ENCODE measurements at regions not wholly inside any gene's neighbourhood (a gene's known extent, or its start where the extent isn't known, plus 50 kb on each side); places are given as distances from the start of the nearest gene placed in this dataset.
A peak's percentile ranks its signal among the peaks of the same experiment; 100 is the strongest.

GRCh38 chrX:94256396-94256795 is 582.4 kb downstream of the FAM133A start:
- no peak for DNase-seq
- CTCF ChIA-PET = no interaction called here
- H3K36me3 ChIP-seq (ENCODE audit: low read depth, low read length) = no peaks in the 10 kb centered on the region
- H4K20me1 ChIP-seq (ENCODE audit: low read length) = no peaks in the 10 kb centered on the region
- POLR2A ChIA-PET (ENCODE audit: unreplicated experiment) = no interaction called here
- no peak for ATAC-seq
- H3K4me2 ChIP-seq (ENCODE audit: low read length) = no peak overlapping the region
- no peaks in the 10 kb centered on the region for H3K79me2 ChIP-seq (ENCODE audit: low read length)
- H3K9me3 ChIP-seq (ENCODE audit: low read length) = no peaks in the 10 kb centered on the region
- H3K9me2 ChIP-seq (replicated peaks; ENCODE audit: low read length) = no peaks in the 10 kb centered on the region
- no peak overlapping the region for H3K9ac ChIP-seq (ENCODE audit: low read length)
- no peak overlapping the region for H3K4me3 ChIP-seq (ENCODE audit: low read length)
- no TSS peak for BruUV-seq (replicated peaks)
- intact Hi-C loops (cut with micrococcal nuclease) = no loop called here
- no peaks in the 10 kb centered on the region for H3F3A ChIP-seq (ENCODE audit: low read length, unreplicated experiment)
- H3K27ac ChIP-seq (ENCODE audit: low read length) = no peak overlapping the region
- H2AFZ ChIP-seq (ENCODE audit: low read length) = no peak overlapping the region
- no peak for TF ChIP-seq EZH2phosphoT487 (IDR thresholded peaks at IDR 0.05; ENCODE audit: borderline replicate concordance, low read length)
- no peak for TF ChIP-seq EZH2 (IDR thresholded peaks at IDR 0.05; ENCODE audit: low read length, unreplicated experiment)
- TF ChIP-seq CTCF (conservative IDR thresholded peaks at IDR 0.05; ENCODE audit: low read depth, low read length) = no peak
- H3K27me3 ChIP-seq (ENCODE audit: low read length) = no peaks in the 10 kb centered on the region
- H3K4me1 ChIP-seq (ENCODE audit: insufficient read depth, low read length) = no peaks in the 10 kb centered on the region

- ChIA-PET CTCF (no interaction called here), POLR2A (ENCODE audit: unreplicated experiment) (no interaction called here)
- BruUV-seq (replicated peaks) = no TSS peak
These were observed 591.3 kb downstream of the FAM133A start for GRCh38 chrX:94265323-94265722.

GRCh38 chrX:94288325-94288724 is 614.3 kb downstream of the FAM133A start:
- H3K9me2 ChIP-seq (replicated peaks; ENCODE audit: low read length) = no peaks in the 10 kb centered on the region
- H3K4me1 ChIP-seq (ENCODE audit: insufficient read depth, low read length) = no peaks in the 10 kb centered on the region
- H2AFZ ChIP-seq (ENCODE audit: low read length) = no peak overlapping the region
- H3K9ac ChIP-seq (ENCODE audit: low read length) = no peak overlapping the region
- H3K4me3 ChIP-seq (ENCODE audit: low read length) = no peak overlapping the region
- ATAC-seq = no peak
- ChIA-PET CTCF (no interaction called here), POLR2A (ENCODE audit: unreplicated experiment) (no interaction called here)
- H3K79me2 ChIP-seq (ENCODE audit: low read length) = no peaks in the 10 kb centered on the region
- peak; percentile 2 for DNase-seq
- intact Hi-C loops (cut with micrococcal nuclease) = loop anchor here (5.0 kb wide), 1 partner anchor 411 kb away; no protein-coding TSS in a partner anchor
- no peaks in the 10 kb centered on the region for H3K27me3 ChIP-seq (ENCODE audit: low read length)
- no peaks in the 10 kb centered on the region for H3K36me3 ChIP-seq (ENCODE audit: low read depth, low read length)
- no peak overlapping the region for H3K27ac ChIP-seq (ENCODE audit: low read length)
- H3F3A ChIP-seq (ENCODE audit: low read length, unreplicated experiment) = no peaks in the 10 kb centered on the region
- no peaks in the 10 kb centered on the region for H4K20me1 ChIP-seq (ENCODE audit: low read length)
- H3K9me3 ChIP-seq (ENCODE audit: low read length) = no peaks in the 10 kb centered on the region
- no peak overlapping the region for H3K4me2 ChIP-seq (ENCODE audit: low read length)
- BruUV-seq (replicated peaks) = no TSS peak
- TF ChIP-seq CTCF (conservative IDR thresholded peaks at IDR 0.05; ENCODE audit: low read depth, low read length) (peak; percentile 46), EZH2 (IDR thresholded peaks at IDR 0.05; ENCODE audit: low read length, unreplicated experiment) (no peak)

More at GRCh38 chrX:94265323-94265722, 591.3 kb downstream of the FAM133A start:
- no peak overlapping the region for H3K9ac ChIP-seq (ENCODE audit: low read length)
- no peaks in the 10 kb centered on the region for H3K27me3 ChIP-seq (ENCODE audit: low read length)
- DNase-seq (no peak), ATAC-seq (no peak)
- intact Hi-C loops (cut with micrococcal nuclease) = no loop called here
- H3K9me2 ChIP-seq (replicated peaks; ENCODE audit: low read length) = no peaks in the 10 kb centered on the region
- H3K36me3 ChIP-seq (ENCODE audit: low read depth, low read length) = no peaks in the 10 kb centered on the region
- TF ChIP-seq EZH2phosphoT487 (IDR thresholded peaks at IDR 0.05; ENCODE audit: borderline replicate concordance, low read length) = no peak
- TF ChIP-seq CTCF (conservative IDR thresholded peaks at IDR 0.05; ENCODE audit: low read depth, low read length) = no peak
- no peak for TF ChIP-seq EZH2 (IDR thresholded peaks at IDR 0.05; ENCODE audit: low read length, unreplicated experiment)
- no peaks in the 10 kb centered on the region for H3F3A ChIP-seq (ENCODE audit: low read length, unreplicated experiment)
- no peaks in the 10 kb centered on the region for H3K79me2 ChIP-seq (ENCODE audit: low read length)
- no peak overlapping the region for H3K4me3 ChIP-seq (ENCODE audit: low read length)
- H3K4me1 ChIP-seq (ENCODE audit: insufficient read depth, low read length) = no peaks in the 10 kb centered on the region
- no peak overlapping the region for H3K4me2 ChIP-seq (ENCODE audit: low read length)
- no peak overlapping the region for H2AFZ ChIP-seq (ENCODE audit: low read length)
- H3K9me3 ChIP-seq (ENCODE audit: low read length) = no peaks in the 10 kb centered on the region
- no peak overlapping the region for H3K27ac ChIP-seq (ENCODE audit: low read length)
- no peaks in the 10 kb centered on the region for H4K20me1 ChIP-seq (ENCODE audit: low read length)
